Activated naive CD4-positive, alpha-beta T cell treated with anti-CD3 and anti-CD28 coated beads, Interleukin-2, amount 50 U/mL, for 24 hours (primary cell): ENCODE measurements at regions not wholly inside any gene's neighbourhood (a gene's known extent, or its start where the extent isn't known, plus 50 kb on each side); places are given as distances from the start of the nearest gene placed in this dataset.
"Not testable (repeated sequence)": the region's sequence is repeated elsewhere in the genome, so short reads cannot be mapped to it uniquely, and the experiment has no call there.

Experiments
- H3K27ac Mint-ChIP-seq: one replicate; pipeline ENCODE4 v1.8.0; 2021; ENCODE audit warnings: mild to moderate bottlenecking, mixed read lengths
- H3K27me3 Mint-ChIP-seq: one replicate; pipeline ENCODE4 v1.8.0; 2021; ENCODE audit warnings: mixed read lengths
- H3K36me3 Mint-ChIP-seq: one replicate; pipeline ENCODE4 v1.8.0; 2021; ENCODE audit warnings: mixed read lengths
- H3K4me1 Mint-ChIP-seq: one replicate; pipeline ENCODE4 v1.8.0; 2021; ENCODE audit warnings: mixed read lengths
- H3K4me3 Mint-ChIP-seq: one replicate; pipeline ENCODE4 v1.8.0; 2021; ENCODE audit warnings: mild to moderate bottlenecking, mixed read lengths
- H3K9me3 Mint-ChIP-seq: one replicate; pipeline ENCODE4 v1.8.0; 2021; ENCODE audit warnings: mixed read lengths

DNA sequence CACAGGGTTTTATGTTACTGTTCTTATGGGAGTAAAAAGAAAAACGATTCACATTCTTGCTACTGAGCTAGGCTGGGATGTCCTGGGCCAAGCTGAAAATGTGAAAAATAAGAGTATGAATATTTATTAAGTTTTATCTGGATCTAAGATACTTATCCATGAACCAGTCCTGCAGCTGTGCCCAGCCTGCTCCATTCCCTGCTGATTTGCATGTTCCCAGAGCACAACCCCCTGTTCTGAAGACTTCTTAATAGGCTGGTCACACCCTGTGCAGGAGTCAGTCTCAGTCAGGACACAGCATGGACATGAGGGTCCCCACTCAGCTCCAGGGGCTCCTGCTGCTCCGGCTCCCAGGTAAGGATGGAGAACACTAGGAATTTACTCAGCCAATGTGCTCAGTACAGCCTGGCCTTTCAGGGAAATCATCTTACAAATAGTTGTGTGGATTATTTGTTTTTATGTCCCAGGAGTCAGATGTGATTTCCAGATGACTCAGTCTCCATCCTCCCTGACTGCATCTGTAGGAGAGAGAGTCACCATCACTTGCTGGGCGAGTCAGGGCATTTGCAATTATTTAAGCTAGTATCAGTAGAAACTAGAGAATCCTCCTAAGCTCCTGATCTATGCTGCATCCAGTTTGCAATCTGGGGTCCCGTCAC, 1319.1 kb downstream of the RPIA start:
- not testable (repeated sequence) for H3K27ac Mint-ChIP-seq, H3K36me3 Mint-ChIP-seq, H3K27me3 Mint-ChIP-seq, H3K9me3 Mint-ChIP-seq, H3K4me3 Mint-ChIP-seq, H3K4me1 Mint-ChIP-seq

DNA sequence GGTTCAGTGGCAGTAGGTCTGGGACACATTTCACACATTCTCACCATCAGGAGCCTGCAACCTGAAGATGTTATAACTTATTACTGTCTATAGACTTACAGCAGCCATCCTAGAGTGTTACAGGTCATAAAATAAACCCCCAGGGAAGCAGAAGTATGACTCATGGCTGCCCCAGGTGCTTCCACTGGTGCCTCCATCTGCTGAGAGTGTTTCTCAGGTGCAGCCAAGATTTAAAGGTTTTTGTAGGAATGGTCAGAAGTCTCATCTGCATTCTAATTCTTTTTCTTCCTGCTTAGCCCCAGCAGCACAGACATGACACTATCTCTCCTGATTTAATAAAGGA, 1319.6 kb downstream of the RPIA start:
- H3K27me3 Mint-ChIP-seq, H3K36me3 Mint-ChIP-seq, H3K9me3 Mint-ChIP-seq, H3K4me3 Mint-ChIP-seq, H3K27ac Mint-ChIP-seq, H3K4me1 Mint-ChIP-seq: not testable (repeated sequence)

DNA sequence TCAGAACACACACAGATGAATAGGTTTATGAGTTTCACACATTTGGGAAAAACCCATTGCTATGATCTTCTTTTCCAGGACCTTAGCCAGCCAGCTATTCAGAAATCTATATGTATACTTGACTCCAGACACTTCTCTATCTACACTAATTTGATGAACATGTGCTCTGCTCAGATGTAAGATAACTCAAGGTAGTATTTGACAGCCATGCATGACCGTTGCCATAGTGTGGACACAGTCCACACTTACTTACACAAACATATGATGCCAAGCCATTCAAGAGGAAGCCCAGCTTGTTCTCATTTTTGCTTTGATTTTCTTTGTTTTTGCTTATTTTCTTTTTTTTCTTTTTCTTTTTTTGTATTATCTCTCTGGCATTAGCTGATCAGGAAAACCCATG, 1328.4 kb downstream of the RPIA start:
- not testable (repeated sequence) for H3K4me3 Mint-ChIP-seq, H3K36me3 Mint-ChIP-seq, H3K27me3 Mint-ChIP-seq, H3K4me1 Mint-ChIP-seq, H3K9me3 Mint-ChIP-seq, H3K27ac Mint-ChIP-seq

DNA sequence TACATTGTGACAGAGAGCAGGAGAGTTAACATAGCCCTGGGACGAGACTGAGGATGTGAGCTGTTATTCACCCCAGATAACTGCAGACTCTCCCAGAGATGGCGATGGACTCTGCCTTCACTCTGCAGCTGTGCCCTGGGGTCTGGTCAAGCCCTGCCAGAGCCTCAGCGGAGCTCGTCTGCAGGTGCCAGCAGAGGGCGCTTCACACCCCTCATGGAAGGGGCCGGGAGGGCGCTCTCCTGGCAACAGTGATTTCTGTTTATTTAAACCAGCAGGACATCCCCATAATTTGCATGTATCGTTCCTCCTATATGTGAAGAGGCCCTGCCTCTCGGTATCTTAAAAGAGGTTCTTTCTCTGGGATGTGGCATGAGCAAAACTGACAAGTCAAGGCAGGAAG, 1329.8 kb downstream of the RPIA start:
- H3K36me3 Mint-ChIP-seq, H3K27me3 Mint-ChIP-seq, H3K4me3 Mint-ChIP-seq, H3K9me3 Mint-ChIP-seq, H3K4me1 Mint-ChIP-seq, H3K27ac Mint-ChIP-seq: not testable (repeated sequence)

DNA sequence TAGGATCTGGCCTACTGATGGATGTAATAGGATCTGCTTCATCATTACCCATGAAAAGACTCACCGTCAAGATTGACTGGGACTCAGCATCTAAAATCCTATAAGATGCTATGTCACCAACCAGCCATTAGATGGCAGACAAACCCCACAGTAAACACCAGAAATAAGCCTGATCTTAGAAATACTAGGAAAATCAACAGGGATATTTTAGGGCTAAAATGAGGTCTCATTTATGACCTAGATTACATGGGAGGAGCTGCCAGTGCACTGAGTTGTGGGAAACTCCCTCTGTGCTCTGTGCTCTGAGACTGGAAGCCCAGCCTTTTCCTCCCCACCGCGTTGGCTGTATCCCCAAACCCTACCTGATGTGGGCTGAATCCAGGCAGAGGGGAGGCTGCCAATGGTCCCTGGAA, 1335.8 kb downstream of the RPIA start:
- not testable (repeated sequence) for H3K27ac Mint-ChIP-seq, H3K4me3 Mint-ChIP-seq, H3K9me3 Mint-ChIP-seq, H3K4me1 Mint-ChIP-seq, H3K36me3 Mint-ChIP-seq, H3K27me3 Mint-ChIP-seq

DNA sequence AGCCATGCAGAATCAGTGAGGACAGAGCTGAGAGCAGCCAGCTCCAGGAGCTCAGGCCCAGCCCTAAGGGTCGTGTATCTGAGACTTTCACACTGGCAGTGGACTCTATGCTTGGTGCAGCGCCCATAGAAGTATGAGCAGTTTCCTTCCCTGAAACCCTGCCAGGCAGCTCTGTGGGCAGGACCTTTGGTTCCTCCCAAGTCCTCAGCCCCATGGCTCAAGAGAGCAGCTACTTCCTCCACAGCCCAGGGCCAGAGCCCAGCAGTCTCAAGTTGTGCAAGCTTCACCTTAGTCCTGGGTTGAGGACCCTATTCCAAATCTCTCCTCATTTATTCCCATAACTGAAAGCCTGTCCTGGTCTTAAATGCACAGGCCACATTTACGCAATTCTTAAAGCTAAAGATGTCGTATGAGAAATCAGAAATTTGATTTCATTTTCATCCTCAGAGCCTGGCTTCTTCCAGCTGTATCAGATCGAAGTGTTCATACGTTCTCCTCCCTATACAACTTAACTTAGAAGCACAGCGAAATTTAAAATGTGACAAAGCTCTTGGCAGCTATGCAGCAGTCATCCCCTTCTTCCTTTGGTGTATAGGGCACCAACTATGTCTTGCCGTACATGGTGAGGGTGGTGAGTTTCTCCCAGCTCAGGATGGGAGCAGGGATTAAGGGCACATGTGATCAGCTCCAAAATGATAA, 1337.1 kb downstream of the RPIA start:
- H3K27ac Mint-ChIP-seq, H3K36me3 Mint-ChIP-seq, H3K4me3 Mint-ChIP-seq: not testable (repeated sequence)

DNA sequence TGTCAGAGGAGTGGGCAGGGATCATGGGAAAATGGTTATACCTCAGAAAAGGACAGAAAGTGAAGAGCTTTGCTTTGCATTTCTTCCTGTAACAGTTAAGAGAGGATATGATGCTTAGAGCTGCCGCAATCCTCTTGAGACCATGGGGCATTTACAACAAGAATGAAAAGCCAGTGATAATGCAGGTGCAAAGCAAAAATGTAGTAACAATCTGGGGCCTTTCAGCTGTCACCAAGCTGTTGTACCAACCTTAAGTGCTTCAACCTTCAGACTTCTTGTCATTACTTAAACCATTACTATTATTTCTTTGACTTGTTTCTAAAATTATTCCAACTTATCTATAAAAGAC, 1337.6 kb downstream of the RPIA start:
- not testable (repeated sequence) for H3K27me3 Mint-ChIP-seq, H3K36me3 Mint-ChIP-seq, H3K4me3 Mint-ChIP-seq, H3K4me1 Mint-ChIP-seq, H3K27ac Mint-ChIP-seq, H3K9me3 Mint-ChIP-seq

More for the DNA sequence above, 1337.1 kb downstream of the RPIA start:
- H3K9me3 Mint-ChIP-seq, H3K4me1 Mint-ChIP-seq, H3K27me3 Mint-ChIP-seq: not testable (repeated sequence)

DNA sequence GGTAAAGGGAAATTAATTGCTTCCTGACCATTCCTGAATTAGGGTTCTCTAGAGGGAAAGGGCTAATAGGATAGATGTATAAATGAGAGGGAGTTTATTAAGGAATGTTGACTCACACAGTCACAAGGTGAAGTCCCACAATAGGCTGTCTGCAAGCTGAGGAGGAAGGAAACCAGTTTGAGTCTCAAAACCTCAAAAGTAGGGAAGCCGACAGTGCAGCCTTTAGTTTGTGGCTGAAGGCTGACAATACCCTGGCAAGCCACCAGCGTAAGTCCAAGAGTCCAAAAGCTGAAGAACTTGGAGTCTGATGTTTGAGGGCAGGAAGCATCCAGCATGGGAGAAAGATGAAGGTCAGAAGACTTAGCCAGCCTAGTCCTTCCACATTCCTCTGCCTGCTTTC, 1340.8 kb downstream of the RPIA start:
- not testable (repeated sequence) for H3K9me3 Mint-ChIP-seq, H3K4me3 Mint-ChIP-seq, H3K36me3 Mint-ChIP-seq, H3K4me1 Mint-ChIP-seq, H3K27me3 Mint-ChIP-seq, H3K27ac Mint-ChIP-seq

DNA sequence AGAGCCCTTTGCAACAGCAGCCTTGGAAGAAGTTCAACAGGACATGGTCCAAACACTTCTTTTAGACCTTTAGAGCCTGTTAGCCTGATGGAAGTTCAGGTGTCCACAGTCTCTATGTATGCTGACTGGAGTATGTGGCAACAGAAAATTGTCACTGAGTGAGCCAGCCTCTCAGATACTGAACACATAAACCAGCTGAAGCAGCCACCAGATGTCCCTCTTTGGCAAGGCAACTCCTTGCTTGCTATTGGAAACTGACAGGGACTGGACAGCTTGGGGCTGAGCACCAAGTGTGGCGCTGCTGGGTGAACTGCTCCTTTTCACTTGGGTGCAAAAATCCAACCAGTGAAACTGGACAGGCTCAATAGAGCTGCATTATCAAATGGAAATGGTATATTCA, 1344.9 kb downstream of the RPIA start:
- H3K27me3 Mint-ChIP-seq, H3K4me1 Mint-ChIP-seq, H3K4me3 Mint-ChIP-seq, H3K27ac Mint-ChIP-seq, H3K9me3 Mint-ChIP-seq, H3K36me3 Mint-ChIP-seq: not testable (repeated sequence)

DNA sequence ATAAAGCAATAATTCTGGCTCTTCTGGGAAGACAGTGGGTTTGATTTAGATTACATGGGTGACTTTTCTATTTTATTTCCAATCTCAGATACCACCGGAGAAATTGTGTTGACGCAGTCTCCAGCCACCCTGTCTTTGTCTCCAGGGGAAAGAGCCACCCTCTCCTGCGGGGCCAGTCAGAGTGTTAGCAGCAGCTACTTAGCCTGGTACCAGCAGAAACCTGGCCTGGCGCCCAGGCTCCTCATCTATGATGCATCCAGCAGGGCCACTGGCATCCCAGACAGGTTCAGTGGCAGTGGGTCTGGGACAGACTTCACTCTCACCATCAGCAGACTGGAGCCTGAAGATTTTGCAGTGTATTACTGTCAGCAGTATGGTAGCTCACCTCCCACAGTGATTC, 1347.6 kb downstream of the RPIA start:
- H3K36me3 Mint-ChIP-seq, H3K9me3 Mint-ChIP-seq, H3K4me3 Mint-ChIP-seq, H3K27me3 Mint-ChIP-seq, H3K27ac Mint-ChIP-seq, H3K4me1 Mint-ChIP-seq: not testable (repeated sequence)

DNA sequence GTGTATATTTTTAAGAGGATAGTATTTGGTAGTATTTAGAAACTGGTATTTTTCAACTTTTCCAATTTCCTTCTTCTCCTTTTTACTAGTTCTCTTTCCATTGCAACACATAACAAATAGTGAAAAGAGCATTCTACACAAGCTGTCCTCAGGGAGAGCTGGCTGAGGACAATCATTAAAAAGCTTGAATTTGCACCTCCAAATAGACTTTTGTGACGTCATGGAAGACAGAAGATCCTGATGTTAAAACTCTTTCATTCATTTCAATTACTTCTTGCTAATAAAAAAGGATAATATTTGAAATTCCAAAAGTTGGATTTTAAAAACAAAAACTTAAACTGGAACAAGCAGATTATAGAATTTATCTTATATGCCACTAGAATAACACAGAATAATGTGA, 1356.3 kb downstream of the RPIA start:
- not testable (repeated sequence) for H3K27ac Mint-ChIP-seq, H3K36me3 Mint-ChIP-seq, H3K9me3 Mint-ChIP-seq, H3K4me1 Mint-ChIP-seq, H3K27me3 Mint-ChIP-seq, H3K4me3 Mint-ChIP-seq

DNA sequence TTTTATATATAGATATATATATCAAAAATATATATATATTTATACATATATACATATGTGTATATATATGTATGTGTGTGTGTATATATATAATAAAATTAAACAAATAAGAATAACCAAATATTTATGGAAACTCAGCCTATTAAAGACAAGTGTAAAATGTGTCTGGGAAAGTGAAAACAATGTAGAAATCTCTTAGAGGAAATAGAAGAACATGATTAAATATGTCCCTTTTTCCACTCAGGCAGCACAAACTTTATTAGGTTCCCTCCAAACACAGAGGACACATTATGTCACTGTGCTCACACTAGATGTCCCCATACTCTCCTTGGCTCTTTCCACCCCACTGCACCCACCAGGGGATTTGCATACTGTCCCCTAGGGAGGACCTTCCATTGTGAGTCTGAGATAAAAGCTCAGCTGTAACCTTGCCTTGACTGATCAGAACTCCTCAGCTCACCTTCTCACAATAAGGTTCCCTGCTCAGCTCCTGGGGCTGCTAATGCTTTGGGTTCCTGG, 1360.7 kb downstream of the RPIA start:
- not testable (repeated sequence) for H3K36me3 Mint-ChIP-seq, H3K27me3 Mint-ChIP-seq, H3K4me3 Mint-ChIP-seq, H3K27ac Mint-ChIP-seq, H3K4me1 Mint-ChIP-seq, H3K9me3 Mint-ChIP-seq

DNA sequence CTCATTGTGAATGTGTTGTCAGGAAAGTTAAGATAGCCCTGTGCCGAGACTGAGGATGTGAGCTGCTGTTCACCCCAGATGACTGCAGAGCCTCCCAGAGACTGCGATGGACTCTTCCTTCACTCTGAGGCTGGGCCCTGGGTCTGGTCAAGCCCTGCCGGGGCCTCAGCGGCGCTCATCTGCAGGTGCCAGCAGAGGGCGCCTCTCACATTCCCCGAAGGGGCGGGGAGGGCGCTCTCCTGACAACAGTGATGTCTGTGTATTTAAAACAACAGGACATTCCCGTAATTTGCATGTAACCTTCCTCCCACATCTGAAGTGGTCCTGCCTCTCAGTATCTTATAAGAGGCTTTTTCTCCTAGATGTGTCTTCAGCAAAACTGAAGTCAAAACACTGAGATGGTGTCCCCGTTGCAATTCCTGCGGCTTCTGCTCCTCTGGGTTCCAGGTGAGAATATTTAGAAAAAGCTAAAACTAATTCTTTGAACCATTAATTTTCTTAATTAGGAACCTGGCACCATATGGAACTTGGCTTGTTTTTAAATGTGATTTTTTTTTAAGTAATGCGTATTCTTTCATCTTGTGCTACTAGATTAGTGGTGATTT, 1377.9 kb downstream of the RPIA start:
- Mint-ChIP-seq H3K27me3 (peaks cover 2% of the 10 kb centered on the region), H3K9me3 (peaks cover 11% of the 10 kb centered on the region), H3K36me3 (no peaks in the 10 kb centered on the region), H3K4me1 (no peaks in the 10 kb centered on the region), H3K4me3 (no peak overlapping the region), H3K27ac (no peak overlapping the region)

DNA sequence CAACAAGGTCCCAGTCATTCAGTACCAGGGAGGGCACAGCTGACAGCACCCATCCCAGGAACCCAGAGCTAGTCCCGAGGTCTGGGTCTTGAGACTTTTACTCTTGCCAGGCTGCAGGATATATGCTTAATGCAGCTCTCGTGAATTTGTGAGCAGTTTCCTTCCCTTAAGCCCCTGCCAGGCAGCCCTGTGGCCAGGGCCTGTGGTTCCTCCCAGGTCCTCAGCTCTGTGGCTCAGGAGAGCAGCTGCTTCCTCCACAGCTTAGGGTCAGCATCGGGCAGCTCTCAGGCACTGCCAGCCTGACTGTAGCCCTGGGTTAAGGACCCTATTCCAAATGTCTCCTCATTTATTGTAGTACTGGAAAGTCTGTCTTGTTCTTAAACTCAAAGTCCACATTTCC, 1384.8 kb downstream of the RPIA start:
- Mint-ChIP-seq H3K9me3 (no peaks in the 10 kb centered on the region), H3K4me1 (no peaks in the 10 kb centered on the region), H3K27me3 (peaks cover 5% of the 10 kb centered on the region), H3K4me3 (no peak overlapping the region), H3K27ac (no peak overlapping the region), H3K36me3 (no peaks in the 10 kb centered on the region)

DNA sequence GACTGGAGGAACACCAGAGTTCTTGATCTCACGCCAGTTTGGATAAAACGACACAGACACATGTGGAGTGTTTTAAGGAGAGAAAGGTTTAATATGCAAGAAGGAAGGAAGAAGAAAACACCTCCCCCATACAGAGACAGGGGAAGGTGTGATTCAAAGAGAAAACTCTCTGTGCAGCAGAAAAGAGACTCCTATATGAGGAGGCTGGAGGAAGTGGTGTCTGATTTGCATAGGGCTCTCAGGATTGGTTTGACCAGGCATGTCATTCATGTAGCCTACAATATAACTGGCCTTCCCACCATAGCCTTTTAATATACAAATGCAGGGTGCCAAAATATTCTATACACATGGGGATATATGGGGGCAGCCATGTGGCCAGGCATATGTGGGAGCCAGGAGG, 1386.5 kb downstream of the RPIA start:
- Mint-ChIP-seq H3K9me3 (no peaks in the 10 kb centered on the region), H3K4me3 (no peak overlapping the region), H3K27me3 (peaks cover 5% of the 10 kb centered on the region), H3K4me1 (no peaks in the 10 kb centered on the region), H3K36me3 (no peaks in the 10 kb centered on the region), H3K27ac (no peak overlapping the region)

DNA sequence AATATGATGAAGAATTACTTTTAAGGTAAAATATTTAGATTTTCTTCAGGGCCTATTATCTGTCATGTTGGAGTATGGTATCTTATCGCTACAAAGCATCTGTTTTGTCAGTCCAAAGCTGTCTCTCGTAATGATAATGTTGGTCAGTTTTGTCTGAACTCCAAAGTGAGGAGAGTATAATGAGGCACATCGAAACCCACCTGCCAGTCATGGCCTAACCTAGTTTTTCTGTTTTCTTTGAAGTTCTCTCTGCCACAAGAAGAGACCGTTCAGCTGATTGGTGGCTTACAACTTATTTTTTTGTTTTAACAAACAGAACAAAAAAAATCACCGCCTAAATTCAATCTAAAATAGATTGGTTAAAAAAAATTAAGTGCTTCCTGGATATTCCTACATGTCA, 1387.9 kb downstream of the RPIA start:
- no peaks in the 10 kb centered on the region for H3K36me3 Mint-ChIP-seq
- H3K27me3 Mint-ChIP-seq, result peaks cover 4% of the 10 kb centered on the region
- no peak overlapping the region for H3K27ac Mint-ChIP-seq
- no peaks in the 10 kb centered on the region for H3K9me3 Mint-ChIP-seq
- H3K4me1 Mint-ChIP-seq, result no peaks in the 10 kb centered on the region
- H3K4me3 Mint-ChIP-seq, result no peak overlapping the region

DNA sequence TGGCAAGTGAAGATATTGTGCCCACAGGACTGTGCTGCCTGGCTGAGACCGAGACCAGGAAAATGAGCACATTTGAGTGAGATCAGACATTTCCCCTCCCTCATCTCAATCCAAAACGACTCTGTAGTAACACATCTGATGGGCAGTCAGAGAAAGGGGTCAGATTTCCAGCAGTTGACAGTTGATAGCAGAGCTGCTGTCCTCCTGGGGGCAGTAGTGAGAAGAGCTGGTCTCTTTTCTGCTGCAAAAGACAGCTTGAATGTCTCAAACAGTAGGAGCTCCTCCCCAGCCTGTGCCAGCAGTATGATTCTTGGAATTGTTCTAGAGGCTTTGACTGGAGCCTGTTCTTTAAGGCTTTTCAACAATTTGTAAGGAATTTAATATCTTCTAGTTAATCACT, 1396.3 kb downstream of the RPIA start:
- H3K36me3 Mint-ChIP-seq, H3K27ac Mint-ChIP-seq, H3K27me3 Mint-ChIP-seq, H3K4me1 Mint-ChIP-seq, H3K9me3 Mint-ChIP-seq, H3K4me3 Mint-ChIP-seq: not testable (repeated sequence)
